H1 (cell line): ENCODE measurements at regions not wholly inside any gene's neighbourhood (a gene's known extent, or its start where the extent isn't known, plus 50 kb on each side); places are given as distances from the start of the nearest gene placed in this dataset.

Experiments
- CTCF ChIA-PET: fragments of 300-600 bp; sonication (Branson Sonifier 250); formaldehyde crosslinking; loops from one replicate; lab custom pipeline; 2021; ENCODE audit not compliant: partially characterized antibody; lab: Charles Lee
- POLR2A ChIA-PET: fragments of 300-600 bp; sonication (Branson Sonifier 250); formaldehyde crosslinking; loops from one replicate; lab custom pipeline; 2021; ENCODE audit warnings: inconsistent platforms; ENCODE audit not compliant: partially characterized antibody; lab: Charles Lee
- DNase-seq, 2 experiments: peaks; one replicate each; pipeline versions ENCODE4 v3.0.0 to v3.0.0-alpha.2; 2010 to 2022; ENCODE audit warnings: low spot score in 2 of 2, low read depth in 1 of 2, mixed read lengths in 1 of 2
- FAIRE-seq: peaks from 2 replicates; lab custom pipeline; 2011; peaks lifted over from hg19 to GRCh38; lab: Jason Lieb, UNC
- H2AFZ ChIP-seq: 2 replicates; pipeline ENCODE4 v1.8.1; 2012; ENCODE audit warnings: low read length, inconsistent platforms
- H2AK5ac ChIP-seq: 2 replicates; pipeline ENCODE4 v1.6.1; 2013; ENCODE audit warnings: low read depth, low read length
- H2BK120ac ChIP-seq: replicated peaks from 2 replicates; pipeline ENCODE3; 2013; ENCODE audit warnings: low read depth, low read length, inconsistent platforms
- H2BK12ac ChIP-seq: 2 replicates; pipeline ENCODE4 v1.6.1; 2013; ENCODE audit warnings: low read depth, low read length
- H2BK15ac ChIP-seq: 2 replicates; pipeline ENCODE4 v1.6.1; 2013; ENCODE audit warnings: low read length
- H2BK20ac ChIP-seq: 2 replicates; pipeline ENCODE4 v1.6.1; 2013; ENCODE audit warnings: low read length
- H2BK5ac ChIP-seq: 2 replicates; pipeline ENCODE4 v1.6.1; 2013; ENCODE audit warnings: low read depth, low read length
- H3K14ac ChIP-seq: 2 replicates; pipeline ENCODE4 v1.6.1; 2013; ENCODE audit warnings: inconsistent platforms; ENCODE audit not compliant: insufficient read length
- H3K18ac ChIP-seq: 2 replicates; pipeline ENCODE4 v1.6.1; 2013; ENCODE audit warnings: low read length; ENCODE audit errors: extremely low read depth
- H3K23ac ChIP-seq: 2 replicates; pipeline ENCODE4 v1.6.1; 2013; ENCODE audit warnings: inconsistent platforms; ENCODE audit not compliant: insufficient read length
- H3K23me2 ChIP-seq: 2 replicates; pipeline ENCODE4 v1.6.1; 2013; ENCODE audit warnings: low read depth, low read length
- H3K27ac ChIP-seq: 2 replicates; pipeline ENCODE4 v1.6.1; 2011; ENCODE audit warnings: low read depth, low read length, inconsistent platforms
- H3K27me3 ChIP-seq, 4 experiments: replicated peaks in 1 of 4; 1 replicate in 1 of 4; 2 replicates in 3 of 4; pipeline versions ENCODE4 v1.6.1 to v1.8.1; 2011 to 2013; ENCODE audit warnings: low read length in 3 of 4, mild to moderate bottlenecking in 3 of 4, inconsistent platforms in 2 of 4, mixed read lengths in 2 of 4, moderate library complexity in 1 of 4; ENCODE audit not compliant: control insufficient read depth in 3 of 4, insufficient read depth in 3 of 4; ENCODE audit errors: extremely low read depth in 1 of 4
- H3K36me3 ChIP-seq, 4 experiments: 2 replicates each; pipeline versions ENCODE4 v1.6.1 to v1.8.1; 2011 to 2013; ENCODE audit warnings: mild to moderate bottlenecking in 4 of 4, low read length in 3 of 4, moderate library complexity in 2 of 4, control low read depth in 1 of 4, inconsistent platforms in 1 of 4; ENCODE audit not compliant: insufficient read depth in 4 of 4, control insufficient read depth in 2 of 4
- H3K4ac ChIP-seq: replicated peaks from 2 replicates; pipeline ENCODE3; 2013; ENCODE audit warnings: low read length, low read depth, mixed read lengths, inconsistent platforms; ENCODE audit not compliant: insufficient read length
- H3K4me1 ChIP-seq, 4 experiments: replicated peaks in 1 of 4; 1 replicate in 1 of 4; 2 replicates in 3 of 4; pipeline versions ENCODE4 v1.6.1 to v1.8.1; 2011 to 2013; ENCODE audit warnings: low read length in 3 of 4, inconsistent platforms in 2 of 4, mixed read lengths in 1 of 4; ENCODE audit not compliant: insufficient read depth in 4 of 4, control insufficient read depth in 3 of 4
- H3K4me2 ChIP-seq, 2 experiments: 2 replicates each; pipeline versions ENCODE4 v1.6.1 to v1.8.1; 2011 to 2013; ENCODE audit warnings: low read depth in 2 of 2, low read length in 2 of 2, control low read depth in 1 of 2, inconsistent platforms in 1 of 2, mild to moderate bottlenecking in 1 of 2; ENCODE audit not compliant: insufficient read depth in 1 of 2
- H3K4me3 ChIP-seq, 4 experiments: fragments of 200-600, 300-600 bp in 1 of 4; sonication (generic), shearing (Covaris generic), sonication (Bioruptor Twin) in 1 of 4; 2 replicates each; pipeline versions ENCODE4 v1.5.1 to v1.8.1; 2011 to 2016; ENCODE audit warnings: low read length in 4 of 4, low read depth in 3 of 4, control low read depth in 2 of 4, inconsistent platforms in 2 of 4, mild to moderate bottlenecking in 2 of 4, mixed read lengths in 1 of 4, moderate library complexity in 1 of 4; ENCODE audit not compliant: insufficient read depth in 2 of 4; ENCODE audit errors: extremely low read depth in 1 of 4
- H3K56ac ChIP-seq: replicated peaks from 2 replicates; pipeline ENCODE3; 2013; ENCODE audit warnings: low read depth, mild to moderate bottlenecking, mixed read lengths, low read length, inconsistent platforms; ENCODE audit not compliant: insufficient read length
- H3K79me1 ChIP-seq: 2 replicates; pipeline ENCODE4 v1.6.1; 2013; ENCODE audit warnings: low read depth, low read length, control low read depth
- H3K79me2 ChIP-seq, 2 experiments: 2 replicates each; pipeline versions ENCODE4 v1.6.1 to v1.8.1; 2012 to 2013; ENCODE audit warnings: low read length in 2 of 2, mild to moderate bottlenecking in 2 of 2, inconsistent platforms in 1 of 2; ENCODE audit not compliant: insufficient read depth in 2 of 2, control insufficient read depth in 1 of 2
- H3K9ac ChIP-seq, 4 experiments: replicated peaks in 1 of 4; 1 replicate in 1 of 4; 2 replicates in 3 of 4; pipeline versions ENCODE4 v1.6.1 to v1.8.1; 2011 to 2013; ENCODE audit warnings: low read depth in 3 of 4, low read length in 3 of 4, control low read depth in 2 of 4, mild to moderate bottlenecking in 2 of 4, moderate library complexity in 2 of 4, inconsistent platforms in 1 of 4; ENCODE audit errors: extremely low read depth in 1 of 4
- H3K9me3 ChIP-seq, 2 experiments: 2 replicates each; pipeline versions ENCODE4 v1.6.1 to v1.8.1; 2012 to 2013; ENCODE audit warnings: mild to moderate bottlenecking in 2 of 2, moderate library complexity in 2 of 2, control low read depth in 1 of 2, inconsistent platforms in 1 of 2, low read depth in 1 of 2, low read length in 1 of 2, mixed read lengths in 1 of 2; ENCODE audit not compliant: insufficient read depth in 2 of 2
- H4K20me1 ChIP-seq, 2 experiments: replicated peaks in 1 of 2; 2 replicates each; pipeline versions ENCODE3 to v1.8.1; 2011 to 2013; ENCODE audit warnings: inconsistent platforms in 2 of 2, low read length in 2 of 2, mild to moderate bottlenecking in 1 of 2; ENCODE audit not compliant: insufficient read depth in 2 of 2, control insufficient read depth in 1 of 2
- H4K5ac ChIP-seq: 2 replicates; pipeline ENCODE4 v1.6.1; 2013; ENCODE audit warnings: low read length, low read depth, mixed read lengths, inconsistent platforms; ENCODE audit not compliant: insufficient read length
- H4K8ac ChIP-seq: 2 replicates; pipeline ENCODE4 v1.8.0; 2013; ENCODE audit warnings: mild to moderate bottlenecking, moderate library complexity, low read length, inconsistent platforms; ENCODE audit not compliant: insufficient read depth; ENCODE audit errors: extremely low read depth
- H4K91ac ChIP-seq: replicated peaks from 2 replicates; pipeline ENCODE3; 2013; ENCODE audit warnings: low read length, mixed read lengths, inconsistent platforms; ENCODE audit not compliant: insufficient read length
- ASH2L ChIP-seq: fragments of 200-600, 300-600 bp; sonication (generic); IDR thresholded peaks from one replicate; pipeline ENCODE4 v1.7.1; 2017; ENCODE audit warnings: low read length
- BACH1 ChIP-seq: IDR thresholded peaks from 2 replicates; pipeline ENCODE4 v1.6.1; 2012; ENCODE audit warnings: low read length, improper control_type of control experiment
- CBX5 ChIP-seq: fragments of 300-800, 300-1000 bp; sonication (generic); IDR thresholded peaks from 2 replicates; pipeline ENCODE4 v1.7.1; 2016; ENCODE audit warnings: antibody characterized with exemption, low read length, low read depth
- CREB1 ChIP-seq: IDR thresholded peaks from 2 replicates; pipeline ENCODE4 v1.6.1; 2012; ENCODE audit warnings: inconsistent platforms
- HDAC2 ChIP-seq, 2 experiments: fragments of 300-600 bp in 1 of 2; sonication (generic) in 1 of 2; IDR thresholded peaks; 2 replicates each; pipeline ENCODE4 v1.6.1; 2011 to 2012; ENCODE audit warnings: low read depth in 2 of 2, low read length in 2 of 2, mild to moderate bottlenecking in 2 of 2, moderate library complexity in 2 of 2, borderline replicate concordance in 1 of 2, inconsistent platforms in 1 of 2
- JUN ChIP-seq: IDR thresholded peaks from 2 replicates; pipeline ENCODE4 v1.6.1; 2011; ENCODE audit warnings: low read depth, mild to moderate bottlenecking, improper control_type of control experiment, low read length
- KDM5A ChIP-seq: fragments of 200-600 bp; IDR thresholded peaks from 2 replicates; pipeline ENCODE4 v1.7.1; 2012; ENCODE audit warnings: mild to moderate bottlenecking, low read length, inconsistent platforms, mixed read lengths
- NANOG ChIP-seq: IDR thresholded peaks from 2 replicates; pipeline ENCODE4 v1.6.1; 2011; ENCODE audit warnings: low read length, low read depth, mild to moderate bottlenecking, inconsistent platforms; ENCODE audit not compliant: insufficient read depth, poor library complexity, severe bottlenecking
- NRF1 ChIP-seq: IDR thresholded peaks from 2 replicates; pipeline ENCODE4 v1.6.1; 2011; ENCODE audit warnings: mild to moderate bottlenecking, low read depth, low read length, improper control_type of control experiment
- POLR2A ChIP-seq, 2 experiments: IDR thresholded peaks; 1 replicate in 1 of 2; 2 replicates in 1 of 2; pipeline ENCODE4 v1.6.1; 2011; ENCODE audit warnings: low read depth in 2 of 2, low read length in 2 of 2, mild to moderate bottlenecking in 2 of 2; ENCODE audit errors: control extremely low read depth in 1 of 2
- POLR2AphosphoS5 ChIP-seq: IDR thresholded peaks from 2 replicates; pipeline ENCODE4 v1.6.1; 2011; ENCODE audit warnings: low read depth, low read length
- RAD21 ChIP-seq, 2 experiments: IDR thresholded peaks in 1 of 2; conservative IDR thresholded peaks in 1 of 2; 2 replicates each; pipeline ENCODE4 v1.6.1; 2011; ENCODE audit warnings: low read depth in 2 of 2, low read length in 2 of 2, improper control_type of control experiment in 1 of 2, inconsistent platforms in 1 of 2, mild to moderate bottlenecking in 1 of 2, moderate library complexity in 1 of 2
- RNF2 ChIP-seq: fragments of 200-900, 300-1000 bp; sonication (generic); IDR thresholded peaks from 2 replicates; pipeline ENCODE4 v1.7.1; 2016; ENCODE audit warnings: borderline replicate concordance, low read depth, mild to moderate bottlenecking, antibody characterized with exemption, low read length; ENCODE audit not compliant: poor library complexity, severe bottlenecking; ENCODE audit errors: missing control alignments
- SP2 ChIP-seq: IDR thresholded peaks from 2 replicates; pipeline ENCODE4 v1.6.1; 2012; ENCODE audit warnings: mild to moderate bottlenecking, low read length, inconsistent platforms
- TBP ChIP-seq: IDR thresholded peaks from 2 replicates; pipeline ENCODE4 v1.6.1; 2011; ENCODE audit warnings: low read depth, low read length, improper control_type of control experiment
- WGBS, 2 experiments: shearing (Covaris generic) in 1 of 2; methylation state at CpG; one replicate each; pipeline versions ENCODE4 v1.1.6 to v1.1.7; 2013 to 2015; ENCODE audit warnings: low lambda C conversion rate in 2 of 2, mixed read lengths in 2 of 2, inconsistent platforms in 1 of 2, low coverage in 1 of 2, missing lambda C conversion rate in 1 of 2; ENCODE audit not compliant: insufficient replicate concordance in 2 of 2, insufficient coverage in 1 of 2, insufficient read length in 1 of 2; ENCODE audit errors: extremely low coverage in 1 of 2, missing lambda C conversion rate in 1 of 2; 5-methylcytosine and 5-hydroxymethylcytosine counted together

DNA sequence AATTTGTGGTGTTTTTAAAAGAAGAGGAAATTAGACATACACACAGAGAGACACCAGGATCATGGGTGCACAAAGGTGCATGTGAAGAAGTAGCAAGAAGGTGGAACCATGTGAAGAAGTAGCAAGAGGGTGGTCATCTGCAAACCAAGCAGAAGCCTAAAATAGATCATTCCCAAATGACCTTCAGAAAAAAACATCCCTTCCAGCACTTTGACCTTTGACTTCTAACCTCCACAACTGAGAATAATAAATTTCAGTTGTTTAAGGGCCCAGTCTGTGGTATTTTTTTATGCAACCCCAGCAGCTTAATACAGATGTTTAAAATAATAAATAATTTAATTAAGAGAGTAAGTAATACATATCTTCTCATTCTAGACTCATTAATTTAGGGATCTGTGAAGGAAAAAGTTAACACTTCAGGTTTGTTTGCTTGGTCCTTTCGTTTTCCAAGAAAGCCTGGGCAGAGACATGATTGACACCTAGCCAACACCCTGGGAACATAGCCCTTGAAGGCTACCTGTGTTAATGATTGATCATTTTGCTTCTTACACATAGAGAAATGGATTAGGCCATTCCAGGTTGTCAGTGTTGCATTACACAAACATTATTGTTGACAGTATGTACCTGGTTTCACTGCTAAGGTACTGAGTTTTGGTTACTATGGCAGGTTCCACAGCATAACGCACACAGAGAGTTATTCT is 1331.2 kb upstream of the GBE1 start:
- Histone ChIP-seq H3K79me2 (no peaks in the 10 kb centered on the region), H3K4ac (no peak overlapping the region), H3K9ac (no peak overlapping the region), H3K14ac (no peak overlapping the region), H2BK20ac (no peak overlapping the region), H3K23ac (no peak overlapping the region), H3K4me2 (no peak overlapping the region), H2BK120ac (no peak overlapping the region), H4K8ac (no peak overlapping the region), H2BK12ac (no peak overlapping the region), H2BK15ac (no peak overlapping the region), H3K18ac (no peak overlapping the region), H3K56ac (no peak overlapping the region), H3K27me3 (no peaks in the 10 kb centered on the region), H3K4me1 (no peaks in the 10 kb centered on the region), H3K23me2 (no peaks in the 10 kb centered on the region), H2AFZ (no peak overlapping the region), H3K79me1 (no peaks in the 10 kb centered on the region), H4K20me1 (no peaks in the 10 kb centered on the region), H3K36me3 (no peaks in the 10 kb centered on the region), H3K27ac (no peak overlapping the region), H3K9me3 (no peaks in the 10 kb centered on the region), H2AK5ac (no peak overlapping the region), H3K4me3 (no peak overlapping the region), H4K5ac (no peak overlapping the region), H4K91ac (no peak overlapping the region), H2BK5ac (no peak overlapping the region)
- 92% methylated on average over 2 of the region's 2 CpGs; no CpG with 5 or more reads in 1 of the 2 experiments for WGBS, 2 experiments
- POLR2A ChIA-PET = no interaction called here
- CTCF ChIA-PET = no interaction called here
- DNase-seq (no peak), FAIRE-seq (no peak)
- TF ChIP-seq CBX5 = no peak
- TF ChIP-seq CREB1 = no peak
- TF ChIP-seq POLR2A (IDR thresholded peaks at IDR 0.05; ENCODE audit: control extremely low read depth in 1 of 2, low read depth in 2 of 2, low read length in 2 of 2) = no peak
- no peak for TF ChIP-seq BACH1
- TF ChIP-seq RNF2 = no peak
- TF ChIP-seq HDAC2 (IDR thresholded peaks at IDR 0.05; ENCODE audit: borderline replicate concordance in 1 of 2, low read depth in 2 of 2, low read length in 2 of 2) = no peak
- TF ChIP-seq RAD21 (IDR thresholded peaks at IDR 0.05 in 1 of 2, conservative IDR thresholded peaks at IDR 0.05 in 1 of 2; ENCODE audit: low read depth in 2 of 2, low read length in 2 of 2) = no peak
- no peak for TF ChIP-seq SP2
- TF ChIP-seq ASH2L = no peak
- no peak for TF ChIP-seq TBP
- TF ChIP-seq KDM5A = no peak
- TF ChIP-seq NRF1 = no peak
- no peak for TF ChIP-seq POLR2AphosphoS5
- no peak for TF ChIP-seq JUN
- no peak for TF ChIP-seq NANOG
